Activated CD8-positive, alpha-beta T cell treated with anti-CD3 and anti-CD28 coated beads for 36 hours (primary cell): ENCODE measurements at regions not wholly inside any gene's neighbourhood (a gene's known extent, or its start where the extent isn't known, plus 50 kb on each side); places are given as distances from the start of the nearest gene placed in this dataset.

Source experiments
- ATAC-seq: fragments of 200-7000 bp; cut with Tn5 transposase; one replicate; pipeline ENCODE4 v1.10.0; 2021; ENCODE audit warnings: mild to moderate bottlenecking, moderate library complexity
- CTCF ChIA-PET: fragments of 350-600 bp; sonication (Branson Sonifier 250); formaldehyde crosslinking; loops from one replicate; lab custom pipeline; 2021; ENCODE audit warnings: antibody characterized with exemption; lab: Charles Lee
- POLR2A ChIA-PET: fragments of 350-600 bp; sonication (Branson Sonifier 250); formaldehyde crosslinking; loops from one replicate; lab custom pipeline; 2021; ENCODE audit warnings: antibody characterized with exemption; lab: Charles Lee
- DNase-seq: peaks from one replicate; pipeline ENCODE4 v3.0.0-alpha.2; 2020
- H3K27ac Mint-ChIP-seq: one replicate; pipeline ENCODE4 v1.8.0; 2021; ENCODE audit warnings: mild to moderate bottlenecking, mixed read lengths
- H3K27me3 Mint-ChIP-seq: one replicate; pipeline ENCODE4 v1.8.0; 2021; ENCODE audit warnings: mixed read lengths
- H3K36me3 Mint-ChIP-seq: one replicate; pipeline ENCODE4 v1.8.0; 2021; ENCODE audit warnings: low read depth, mixed read lengths
- H3K4me1 Mint-ChIP-seq: one replicate; pipeline ENCODE4 v1.8.0; 2021; ENCODE audit warnings: low read depth, mixed read lengths
- H3K4me3 Mint-ChIP-seq: one replicate; pipeline ENCODE4 v1.8.0; 2021; ENCODE audit warnings: mild to moderate bottlenecking, moderate library complexity, mixed read lengths
- H3K9me3 Mint-ChIP-seq: one replicate; pipeline ENCODE4 v1.8.0; 2021; ENCODE audit warnings: mixed read lengths
- intact Hi-C: fragments of 100-400 bp; cut with micrococcal nuclease; formaldehyde crosslinking; loops from one replicate; pipeline ENCODE4 v1.10.0; 2022
- TF ChIP-seq, protein P1 (sequence below): fragments of 200-600 bp; IDR thresholded peaks from one replicate; pipeline ENCODE4 v1.8.0; 2022; ENCODE audit warnings: antibody characterized with exemption, mild to moderate bottlenecking

DNA sequence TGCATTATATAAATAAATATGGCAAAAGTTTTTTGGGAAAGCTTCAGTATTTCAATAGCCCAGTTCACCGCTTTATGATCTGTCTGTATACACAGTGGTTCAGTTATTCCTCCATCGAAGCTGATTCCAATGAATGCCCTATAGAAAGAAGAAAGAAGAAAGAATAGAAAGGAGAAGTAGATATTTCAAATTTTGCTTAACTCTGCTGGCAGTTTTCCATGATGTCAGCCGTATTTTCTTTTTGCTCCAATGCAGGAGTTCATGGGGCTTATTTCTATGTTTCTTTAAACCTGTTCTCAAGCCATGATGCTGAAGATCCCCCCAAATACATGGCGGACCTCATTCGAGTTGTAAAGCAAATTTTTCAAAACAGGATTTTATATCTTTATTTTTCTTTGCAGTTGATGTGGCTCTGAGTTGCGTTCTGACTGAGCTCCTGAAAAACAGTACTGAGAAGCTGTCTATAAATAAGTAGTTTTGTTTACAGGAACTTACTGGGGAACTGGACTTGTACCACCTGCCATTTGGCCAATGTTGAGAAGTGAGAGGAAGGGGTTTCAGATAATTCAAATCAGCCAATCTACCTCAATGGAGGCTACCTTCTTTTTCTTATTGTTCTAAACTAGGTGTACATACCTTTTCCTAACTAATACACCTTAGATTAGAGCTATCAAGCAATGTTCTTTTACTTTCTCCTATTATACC lies 418.5 kb upstream of the MEF2C start:
- no peaks in the 10 kb centered on the region for H3K9me3 Mint-ChIP-seq
- intact Hi-C loops, result no loop called here
- no peak overlapping the region for H3K27ac Mint-ChIP-seq
- H3K36me3 Mint-ChIP-seq, result no peaks in the 10 kb centered on the region
- ATAC-seq (no peak), DNase-seq (no peak)
- H3K27me3 Mint-ChIP-seq, result no peaks in the 10 kb centered on the region
- ChIA-PET POLR2A (no interaction called here), CTCF (interaction anchor here (1.0 kb wide), 1 partner anchor 12 kb away, joined by 3 read pairs; no protein-coding TSS in a partner anchor)
- peaks cover 2% of the 10 kb centered on the region for H3K4me1 Mint-ChIP-seq
- no peak overlapping the region for H3K4me3 Mint-ChIP-seq
- TF ChIP-seq, protein P1, sequence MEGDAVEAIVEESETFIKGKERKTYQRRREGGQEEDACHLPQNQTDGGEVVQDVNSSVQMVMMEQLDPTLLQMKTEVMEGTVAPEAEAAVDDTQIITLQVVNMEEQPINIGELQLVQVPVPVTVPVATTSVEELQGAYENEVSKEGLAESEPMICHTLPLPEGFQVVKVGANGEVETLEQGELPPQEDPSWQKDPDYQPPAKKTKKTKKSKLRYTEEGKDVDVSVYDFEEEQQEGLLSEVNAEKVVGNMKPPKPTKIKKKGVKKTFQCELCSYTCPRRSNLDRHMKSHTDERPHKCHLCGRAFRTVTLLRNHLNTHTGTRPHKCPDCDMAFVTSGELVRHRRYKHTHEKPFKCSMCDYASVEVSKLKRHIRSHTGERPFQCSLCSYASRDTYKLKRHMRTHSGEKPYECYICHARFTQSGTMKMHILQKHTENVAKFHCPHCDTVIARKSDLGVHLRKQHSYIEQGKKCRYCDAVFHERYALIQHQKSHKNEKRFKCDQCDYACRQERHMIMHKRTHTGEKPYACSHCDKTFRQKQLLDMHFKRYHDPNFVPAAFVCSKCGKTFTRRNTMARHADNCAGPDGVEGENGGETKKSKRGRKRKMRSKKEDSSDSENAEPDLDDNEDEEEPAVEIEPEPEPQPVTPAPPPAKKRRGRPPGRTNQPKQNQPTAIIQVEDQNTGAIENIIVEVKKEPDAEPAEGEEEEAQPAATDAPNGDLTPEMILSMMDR, result no peak

DNA sequence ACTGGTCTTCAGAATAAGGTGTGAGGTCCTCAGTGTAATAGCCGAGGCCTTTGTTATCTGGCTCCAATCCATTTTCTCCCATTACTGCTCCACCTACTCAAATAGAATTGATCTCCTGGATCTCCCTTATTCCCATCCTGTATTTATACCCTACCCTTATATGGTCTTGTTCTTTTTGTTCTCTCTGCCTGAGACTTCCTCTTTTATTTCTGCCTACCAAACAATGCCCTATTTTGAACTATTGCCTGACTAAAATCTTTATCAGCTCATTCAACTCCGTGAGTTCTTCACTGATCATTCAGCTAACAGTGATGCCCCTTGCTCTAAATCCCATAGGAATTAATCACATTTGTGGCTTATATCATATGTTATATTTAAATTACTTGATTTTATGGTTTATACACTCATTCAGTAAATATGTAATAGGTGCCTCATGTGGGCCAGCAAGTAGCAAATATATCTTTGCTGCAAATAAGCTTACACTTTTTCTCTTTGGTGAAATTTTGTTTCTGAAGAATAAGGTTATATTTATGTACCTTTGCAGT lies 417.5 kb upstream of the MEF2C start:
- no peaks in the 10 kb centered on the region for H3K36me3 Mint-ChIP-seq
- H3K4me3 Mint-ChIP-seq, result no peak overlapping the region
- ATAC-seq (no peak), DNase-seq (no peak)
- ChIA-PET CTCF (interaction anchor here (1.0 kb wide), 1 partner anchor 13 kb away, joined by 3 read pairs; no protein-coding TSS in a partner anchor), POLR2A (no interaction called here)
- H3K27ac Mint-ChIP-seq, result no peak overlapping the region
- peaks cover 2% of the 10 kb centered on the region for H3K4me1 Mint-ChIP-seq
- H3K27me3 Mint-ChIP-seq, result no peaks in the 10 kb centered on the region
- TF ChIP-seq, protein P1, result no peak
- intact Hi-C loops, result no loop called here
- no peaks in the 10 kb centered on the region for H3K9me3 Mint-ChIP-seq

DNA sequence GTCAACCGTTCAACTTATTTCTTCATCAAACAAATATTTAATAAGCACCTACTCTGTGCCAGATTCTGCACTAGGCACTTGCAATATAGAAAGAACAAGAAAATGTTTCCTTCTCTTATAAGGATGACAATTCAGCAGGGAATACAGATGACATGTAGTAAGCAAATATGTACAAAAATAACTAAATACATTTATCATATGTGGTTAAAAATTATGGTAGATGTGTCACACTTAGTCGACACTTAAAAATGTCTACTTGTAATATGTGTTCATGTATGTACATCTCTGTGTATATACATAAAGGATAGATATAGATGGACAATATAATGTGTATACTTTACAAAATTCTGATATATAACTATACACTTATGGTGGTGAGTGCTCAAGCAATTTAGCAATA lies 417.0 kb upstream of the MEF2C start:
- no peak overlapping the region for H3K27ac Mint-ChIP-seq
- H3K27me3 Mint-ChIP-seq, result no peaks in the 10 kb centered on the region
- CTCF ChIA-PET, result no interaction called here
- TF ChIP-seq, protein P1, result no peak
- intact Hi-C loops, result no loop called here
- no peaks in the 10 kb centered on the region for H3K36me3 Mint-ChIP-seq
- POLR2A ChIA-PET, result no interaction called here
- peaks cover 2% of the 10 kb centered on the region for H3K4me1 Mint-ChIP-seq
- ATAC-seq (no peak), DNase-seq (no peak)
- no peaks in the 10 kb centered on the region for H3K9me3 Mint-ChIP-seq
- no peak overlapping the region for H3K4me3 Mint-ChIP-seq

DNA sequence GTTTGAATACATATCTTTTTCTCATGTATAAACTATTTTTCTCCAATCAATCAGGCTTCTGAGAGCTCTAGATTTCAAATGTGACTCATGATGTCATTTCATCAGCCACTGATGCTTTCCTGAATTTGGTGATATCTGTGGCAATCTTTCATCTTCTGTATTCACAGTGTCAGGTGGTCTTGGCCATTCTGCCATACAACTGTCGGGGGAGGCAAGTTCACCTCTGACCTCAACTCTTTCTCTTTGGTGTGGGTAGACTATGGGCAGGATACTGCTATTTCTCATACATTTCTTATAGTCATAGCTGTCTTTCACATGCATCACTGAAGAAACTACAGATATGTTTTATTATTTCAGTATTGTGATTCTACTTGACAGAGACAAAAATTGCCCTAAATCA lies 414.1 kb upstream of the MEF2C start:
- TF ChIP-seq, protein P1, result no peak
- CTCF ChIA-PET, result no interaction called here
- no peak overlapping the region for H3K27ac Mint-ChIP-seq
- ATAC-seq (peak; percentile 85), DNase-seq (peak; percentile 49)
- no peaks in the 10 kb centered on the region for H3K36me3 Mint-ChIP-seq
- H3K9me3 Mint-ChIP-seq, result no peaks in the 10 kb centered on the region
- H3K27me3 Mint-ChIP-seq, result no peaks in the 10 kb centered on the region
- no peak overlapping the region for H3K4me3 Mint-ChIP-seq
- H3K4me1 Mint-ChIP-seq, result peaks cover 2% of the 10 kb centered on the region
- intact Hi-C loops, result no loop called here
- POLR2A ChIA-PET, result no interaction called here

DNA sequence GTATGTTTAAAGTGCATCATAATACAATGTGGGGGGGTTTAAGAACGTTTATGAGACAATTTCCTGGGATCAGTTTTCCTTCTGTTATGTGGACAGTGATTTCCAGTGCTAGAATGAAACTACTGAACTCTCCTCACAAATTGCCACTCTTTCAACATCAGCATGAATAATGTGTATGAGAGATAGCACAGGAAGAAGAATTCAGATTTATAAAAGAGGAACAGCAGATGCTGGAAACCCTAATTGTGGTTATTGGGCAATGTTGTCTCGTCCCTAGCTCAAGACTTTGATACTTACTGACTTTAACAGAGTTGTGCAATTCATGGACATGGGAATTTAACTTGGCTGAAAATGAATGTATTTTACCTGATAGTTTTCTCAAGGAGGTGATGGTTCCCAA lies 410.8 kb upstream of the MEF2C start:
- Mint-ChIP-seq H3K27me3 (no peaks in the 10 kb centered on the region), H3K4me1 (peaks cover 2% of the 10 kb centered on the region), H3K9me3 (no peaks in the 10 kb centered on the region), H3K36me3 (no peaks in the 10 kb centered on the region), H3K4me3 (no peak overlapping the region), H3K27ac (no peak overlapping the region)
- TF ChIP-seq, protein P1, result no peak
- intact Hi-C loops, result no loop called here
- no peak for DNase-seq
- no peak for ATAC-seq
- CTCF ChIA-PET, result interaction anchor here (2.2 kb wide), 1 partner anchor 9 kb away, joined by 4 read pairs; no protein-coding TSS in a partner anchor
- POLR2A ChIA-PET, result no interaction called here
